Stimulated activated CD4-positive, alpha-beta T cell treated with anti-CD3 and anti-CD28 coated beads, Interleukin-4, amount 100 ng/mL, for 4 hours (primary cell): ENCODE measurements at regions not wholly inside any gene's neighbourhood (a gene's known extent, or its start where the extent isn't known, plus 50 kb on each side); places are given as distances from the start of the nearest gene placed in this dataset.
"Not testable (repeated sequence)": the region's sequence is repeated elsewhere in the genome, so short reads cannot be mapped to it uniquely, and the experiment has no call there.

Experiments
- DNase-seq, 2 experiments: peaks; one replicate each; pipeline ENCODE4 v3.0.0-alpha.2; 2020

- DNase-seq = no peak
Observed at GRCh38 chr12:107826276-107826675, 51.8 kb downstream of the ASCL4 start.

GRCh38 chr12:107829271-107829670 lies 54.8 kb downstream of the ASCL4 start:
- no peak for DNase-seq

- no peak for DNase-seq
Observed at GRCh38 chr12:107832441-107832840, 57.9 kb downstream of the ASCL4 start.

GRCh38 chr12:107840186-107840585 lies 65.7 kb downstream of the ASCL4 start:
- no peak for DNase-seq

- DNase-seq = no peak
Observed at GRCh38 chr12:107843351-107844311, 69.1 kb downstream of the ASCL4 start.

GRCh38 chr12:107844312-107844921 lies 69.9 kb downstream of the ASCL4 start:
- no peak for DNase-seq

GRCh38 chr12:107845226-107845979 lies 70.9 kb downstream of the ASCL4 start:
- DNase-seq = no peak

- no peak for DNase-seq
Observed at GRCh38 chr12:107845980-107846659, 71.6 kb downstream of the ASCL4 start.

- DNase-seq = no peak
Observed at GRCh38 chr12:107847430-107847829, 72.9 kb downstream of the ASCL4 start.

GRCh38 chr12:107847830-107848229 lies 73.3 kb downstream of the ASCL4 start:
- DNase-seq = no peak

GRCh38 chr12:107853479-107853878 lies 79.0 kb downstream of the ASCL4 start:
- no peak for DNase-seq

- no peak for DNase-seq
Observed at GRCh38 chr12:107855471-107855870, 81.0 kb downstream of the ASCL4 start.

- no peak for DNase-seq
Observed at GRCh38 chr12:107856096-107856495, 81.6 kb downstream of the ASCL4 start.

GRCh38 chr12:107857191-107857590 lies 82.7 kb downstream of the ASCL4 start:
- no peak for DNase-seq

- no peak for DNase-seq
Observed at GRCh38 chr12:107859367-107859766, 84.9 kb downstream of the ASCL4 start.

GRCh38 chr12:107864235-107864634 lies 89.7 kb downstream of the ASCL4 start:
- no peak for DNase-seq

- not testable (repeated sequence) for DNase-seq
Observed at GRCh38 chr12:107864727-107865126, 90.2 kb downstream of the ASCL4 start.

GRCh38 chr12:107873223-107873622 lies 98.7 kb downstream of the ASCL4 start:
- DNase-seq = no peak

- no peak for DNase-seq
Observed at GRCh38 chr12:107875786-107876185, 101.3 kb downstream of the ASCL4 start.

GRCh38 chr12:107884769-107885694 lies 110.5 kb downstream of the ASCL4 start:
- DNase-seq = peak in 1 of 2 experiments; percentile 14

- no peak for DNase-seq
Observed at GRCh38 chr12:107888789-107889188, 114.3 kb downstream of the ASCL4 start.

GRCh38 chr12:107891967-107892366 lies 117.5 kb downstream of the ASCL4 start:
- DNase-seq = no peak
